GM23338 (cell line): ENCODE measurements at regions not wholly inside any gene's neighbourhood (a gene's known extent, or its start where the extent isn't known, plus 50 kb on each side); places are given as distances from the start of the nearest gene placed in this dataset.

Experiments used
- ATAC-seq: fragments of 200-7000 bp; cut with Tn5 transposase; 3 replicates; pipeline ENCODE4 v1.9.1; 2020
- DNase-seq: peaks from one replicate; pipeline ENCODE4 v3.0.0-alpha.2; 2015; ENCODE audit warnings: low spot score
- H2AFZ ChIP-seq: fragments of 200-600 bp; sonication (generic); 2 replicates; pipeline ENCODE4 v1.8.0; 2016; ENCODE audit warnings: antibody characterized with exemption, mild to moderate bottlenecking, moderate library complexity
- H3F3A ChIP-seq: fragments of 200-600 bp; sonication (generic); replicated peaks from 2 replicates; pipeline ENCODE4 v1.8.0; 2017; ENCODE audit warnings: antibody characterized with exemption, mixed run types, low read depth
- H3K27ac ChIP-seq: fragments of 200-600 bp; sonication (generic); 2 replicates; pipeline ENCODE4 v1.6.1; 2016; ENCODE audit warnings: low read depth
- H3K27me3 ChIP-seq: fragments of 200-600 bp; sonication (generic); 2 replicates; pipeline ENCODE4 v1.8.0; 2016; ENCODE audit warnings: mild to moderate bottlenecking, mixed run types, moderate library complexity; ENCODE audit not compliant: insufficient read depth
- H3K36me3 ChIP-seq: fragments of 200-600 bp; sonication (generic); 2 replicates; pipeline ENCODE4 v1.8.0; 2016; ENCODE audit warnings: mild to moderate bottlenecking; ENCODE audit not compliant: insufficient read depth
- H3K4me1 ChIP-seq: fragments of 200-600 bp; sonication (generic); 2 replicates; pipeline ENCODE4 v1.8.0; 2016; ENCODE audit warnings: mild to moderate bottlenecking, moderate library complexity; ENCODE audit not compliant: insufficient read depth
- H3K4me2 ChIP-seq: fragments of 200-600 bp; sonication (generic); 2 replicates; pipeline ENCODE4 v1.7.1; 2017; ENCODE audit warnings: mixed run types
- H3K4me3 ChIP-seq: fragments of 200-600 bp; sonication (generic); 2 replicates; pipeline ENCODE4 v1.6.1; 2016; ENCODE audit warnings: mixed run types
- H3K79me2 ChIP-seq: fragments of 200-600 bp; sonication (generic); replicated peaks from 2 replicates; pipeline ENCODE4 v1.8.0; 2017; ENCODE audit warnings: mild to moderate bottlenecking; ENCODE audit not compliant: insufficient read depth
- H3K9me2 ChIP-seq: fragments of 200-600 bp; sonication (generic); 2 replicates; pipeline ENCODE4 v1.8.0; 2017; ENCODE audit not compliant: insufficient read depth
- H4K20me1 ChIP-seq: fragments of 200-600 bp; sonication (generic); replicated peaks from 2 replicates; pipeline ENCODE4 v1.8.0; 2017; ENCODE audit warnings: mild to moderate bottlenecking; ENCODE audit not compliant: insufficient read depth
- H3K27ac Mint-ChIP-seq: 2 replicates; pipeline ENCODE4 v1.8.0; 2020; ENCODE audit warnings: inconsistent platforms, mild to moderate bottlenecking, moderate library complexity, mixed read lengths
- H3K27me3 Mint-ChIP-seq: 3 replicates; pipeline ENCODE4 v1.8.0; 2022; ENCODE audit warnings: low read depth, mild to moderate bottlenecking, moderate library complexity, mixed read lengths, inconsistent platforms; ENCODE audit not compliant: insufficient read depth, poor library complexity
- H3K36me3 Mint-ChIP-seq: 3 replicates; pipeline ENCODE4 v1.8.0; 2021; ENCODE audit warnings: low read depth, mild to moderate bottlenecking, inconsistent platforms, moderate library complexity, mixed read lengths
- H3K4me1 Mint-ChIP-seq: 3 replicates; pipeline ENCODE4 v1.8.0; 2020; ENCODE audit warnings: mild to moderate bottlenecking, inconsistent platforms, mixed read lengths
- H3K4me3 Mint-ChIP-seq: 3 replicates; pipeline ENCODE4 v1.8.0; 2021; ENCODE audit warnings: moderate library complexity, mild to moderate bottlenecking, inconsistent platforms, mixed read lengths
- H3K9me3 Mint-ChIP-seq: 3 replicates; pipeline ENCODE4 v1.8.0; 2020; ENCODE audit warnings: moderate library complexity, mild to moderate bottlenecking, inconsistent platforms, mixed read lengths
- CREB1 ChIP-seq: fragments of 250-450 bp; sonication (Bioruptor Pico); IDR thresholded peaks from 2 replicates; pipeline ENCODE4 v1.5.0; 2020; ENCODE audit warnings: low read depth, mild to moderate bottlenecking, moderate library complexity
- EZH2 ChIP-seq: fragments of 200-600 bp; sonication (generic); IDR thresholded peaks from one replicate; pipeline ENCODE4 v1.8.0; 2017; ENCODE audit warnings: antibody characterized with exemption, mild to moderate bottlenecking, low read depth; ENCODE audit not compliant: unreplicated experiment
- EZH2phosphoT487 ChIP-seq: fragments of 200-600 bp; sonication (generic); IDR thresholded peaks from one replicate; pipeline ENCODE4 v1.8.1; 2018; ENCODE audit warnings: antibody characterized with exemption; ENCODE audit not compliant: unreplicated experiment
- JUNB ChIP-seq: IDR thresholded peaks from one replicate; pipeline ENCODE4 v1.6.1; 2016; ENCODE audit warnings: antibody characterized with exemption; ENCODE audit not compliant: unreplicated experiment
- NANOG ChIP-seq: IDR thresholded peaks from 2 replicates; pipeline ENCODE4 v1.6.1; 2016; ENCODE audit warnings: antibody characterized with exemption, borderline replicate concordance
- POLR2AphosphoS5 ChIP-seq: IDR thresholded peaks from 2 replicates; pipeline ENCODE4 v1.6.1; 2016; ENCODE audit warnings: antibody characterized with exemption, low read depth
- STAT1 ChIP-seq: IDR thresholded peaks from one replicate; pipeline ENCODE4 v1.6.1; 2016; ENCODE audit warnings: antibody characterized with exemption; ENCODE audit not compliant: unreplicated experiment
- ZNF114 ChIP-seq: fragments of 250-450 bp; sonication (Bioruptor Pico); IDR thresholded peaks from 2 replicates; pipeline ENCODE4 v1.5.0; 2020; ENCODE audit warnings: mild to moderate bottlenecking, moderate library complexity
- ZNF331 ChIP-seq: fragments of 250-450 bp; sonication (Bioruptor Pico); IDR thresholded peaks from 2 replicates; pipeline ENCODE4 v1.5.0; 2020; ENCODE audit warnings: low read depth, mild to moderate bottlenecking, moderate library complexity
- TF ChIP-seq, protein P1 (sequence below): fragments of 250-450 bp; sonication (Bioruptor Pico); IDR thresholded peaks from 2 replicates; pipeline ENCODE4 v1.5.0; 2020; ENCODE audit warnings: mild to moderate bottlenecking, moderate library complexity
- TF ChIP-seq, protein P2 (sequence below): IDR thresholded peaks from one replicate; pipeline ENCODE4 v1.6.1; 2018; ENCODE audit warnings: antibody characterized with exemption; ENCODE audit not compliant: unreplicated experiment
- TF ChIP-seq, protein P3 (sequence below), 2 experiments: fragments of 200-600 bp in 1 of 2; sonication (generic) in 1 of 2; conservative IDR thresholded peaks; 2 replicates each; pipeline versions ENCODE4 v1.5.1 to v1.6.1; 2016 to 2017; ENCODE audit warnings: antibody characterized with exemption in 2 of 2, low read depth in 2 of 2, mild to moderate bottlenecking in 2 of 2, moderate library complexity in 1 of 2
- TF ChIP-seq, protein P4 (sequence below): IDR thresholded peaks from 2 replicates; pipeline ENCODE4 v1.6.1; 2016; ENCODE audit warnings: antibody characterized with exemption

DNA sequence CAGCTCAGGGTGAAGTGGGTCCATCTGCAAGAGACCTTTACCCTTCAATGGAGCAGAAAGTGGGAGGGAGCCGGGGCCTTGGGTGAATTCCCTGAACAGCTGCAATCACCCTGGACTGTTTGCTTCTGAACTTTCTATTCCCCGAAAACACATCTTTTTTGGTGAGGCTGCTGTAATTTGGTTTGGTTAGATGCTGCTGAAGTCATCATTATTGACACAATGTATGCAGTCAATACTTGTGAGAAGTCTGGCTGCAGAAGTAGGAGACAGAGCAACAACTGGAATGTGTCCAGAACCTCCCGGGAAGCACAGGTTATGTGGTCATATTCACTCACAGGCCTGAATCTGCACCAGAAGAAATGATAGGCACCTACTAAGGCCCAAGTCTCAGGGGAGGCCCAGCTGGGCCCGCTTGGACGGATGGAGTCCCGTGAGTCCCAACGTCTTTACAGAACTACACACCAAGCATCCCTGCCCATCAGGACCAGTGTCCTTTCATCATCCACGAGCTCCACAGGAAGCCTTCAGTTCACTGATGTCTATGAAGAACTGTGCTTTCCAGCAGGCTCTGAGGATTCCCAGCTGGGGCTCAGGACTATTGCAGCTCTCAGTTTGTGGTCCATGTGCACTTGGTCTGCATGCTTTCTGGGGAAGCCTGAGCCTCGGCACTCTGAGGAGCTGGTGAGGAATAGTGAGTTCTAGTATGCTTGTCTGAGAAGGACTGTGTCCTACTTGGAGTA, 177.6 kb downstream of the THBS2 start:
- Histone ChIP-seq H3K9me2 (no peaks in the 10 kb centered on the region), H4K20me1 (no peaks in the 10 kb centered on the region), H3K27ac (no peak overlapping the region), H3K79me2 (no peaks in the 10 kb centered on the region), H3K4me3 (no peak overlapping the region), H3F3A (no peaks in the 10 kb centered on the region), H3K4me1 (no peaks in the 10 kb centered on the region), H2AFZ (no peak overlapping the region; the same call in 1 of the 2 replicates), H3K27me3 (no peaks in the 10 kb centered on the region), H3K36me3 (no peaks in the 10 kb centered on the region), H3K4me2 (no peak overlapping the region)
- Mint-ChIP-seq H3K4me3 (no peak overlapping the region), H3K36me3 (no peaks in the 10 kb centered on the region), H3K4me1 (no peaks in the 10 kb centered on the region; the same call in 1 of the 3 replicates), H3K9me3 (no peaks in the 10 kb centered on the region; the same call in 2 of the 3 replicates), H3K27me3 (peaks cover 3% of the 10 kb centered on the region), H3K27ac (no peak overlapping the region)
- ATAC-seq = no peak
- DNase-seq = no peak
- no peak for TF ChIP-seq ZNF331 (CRISPR knock-in tag)
- TF ChIP-seq, protein P1, sequence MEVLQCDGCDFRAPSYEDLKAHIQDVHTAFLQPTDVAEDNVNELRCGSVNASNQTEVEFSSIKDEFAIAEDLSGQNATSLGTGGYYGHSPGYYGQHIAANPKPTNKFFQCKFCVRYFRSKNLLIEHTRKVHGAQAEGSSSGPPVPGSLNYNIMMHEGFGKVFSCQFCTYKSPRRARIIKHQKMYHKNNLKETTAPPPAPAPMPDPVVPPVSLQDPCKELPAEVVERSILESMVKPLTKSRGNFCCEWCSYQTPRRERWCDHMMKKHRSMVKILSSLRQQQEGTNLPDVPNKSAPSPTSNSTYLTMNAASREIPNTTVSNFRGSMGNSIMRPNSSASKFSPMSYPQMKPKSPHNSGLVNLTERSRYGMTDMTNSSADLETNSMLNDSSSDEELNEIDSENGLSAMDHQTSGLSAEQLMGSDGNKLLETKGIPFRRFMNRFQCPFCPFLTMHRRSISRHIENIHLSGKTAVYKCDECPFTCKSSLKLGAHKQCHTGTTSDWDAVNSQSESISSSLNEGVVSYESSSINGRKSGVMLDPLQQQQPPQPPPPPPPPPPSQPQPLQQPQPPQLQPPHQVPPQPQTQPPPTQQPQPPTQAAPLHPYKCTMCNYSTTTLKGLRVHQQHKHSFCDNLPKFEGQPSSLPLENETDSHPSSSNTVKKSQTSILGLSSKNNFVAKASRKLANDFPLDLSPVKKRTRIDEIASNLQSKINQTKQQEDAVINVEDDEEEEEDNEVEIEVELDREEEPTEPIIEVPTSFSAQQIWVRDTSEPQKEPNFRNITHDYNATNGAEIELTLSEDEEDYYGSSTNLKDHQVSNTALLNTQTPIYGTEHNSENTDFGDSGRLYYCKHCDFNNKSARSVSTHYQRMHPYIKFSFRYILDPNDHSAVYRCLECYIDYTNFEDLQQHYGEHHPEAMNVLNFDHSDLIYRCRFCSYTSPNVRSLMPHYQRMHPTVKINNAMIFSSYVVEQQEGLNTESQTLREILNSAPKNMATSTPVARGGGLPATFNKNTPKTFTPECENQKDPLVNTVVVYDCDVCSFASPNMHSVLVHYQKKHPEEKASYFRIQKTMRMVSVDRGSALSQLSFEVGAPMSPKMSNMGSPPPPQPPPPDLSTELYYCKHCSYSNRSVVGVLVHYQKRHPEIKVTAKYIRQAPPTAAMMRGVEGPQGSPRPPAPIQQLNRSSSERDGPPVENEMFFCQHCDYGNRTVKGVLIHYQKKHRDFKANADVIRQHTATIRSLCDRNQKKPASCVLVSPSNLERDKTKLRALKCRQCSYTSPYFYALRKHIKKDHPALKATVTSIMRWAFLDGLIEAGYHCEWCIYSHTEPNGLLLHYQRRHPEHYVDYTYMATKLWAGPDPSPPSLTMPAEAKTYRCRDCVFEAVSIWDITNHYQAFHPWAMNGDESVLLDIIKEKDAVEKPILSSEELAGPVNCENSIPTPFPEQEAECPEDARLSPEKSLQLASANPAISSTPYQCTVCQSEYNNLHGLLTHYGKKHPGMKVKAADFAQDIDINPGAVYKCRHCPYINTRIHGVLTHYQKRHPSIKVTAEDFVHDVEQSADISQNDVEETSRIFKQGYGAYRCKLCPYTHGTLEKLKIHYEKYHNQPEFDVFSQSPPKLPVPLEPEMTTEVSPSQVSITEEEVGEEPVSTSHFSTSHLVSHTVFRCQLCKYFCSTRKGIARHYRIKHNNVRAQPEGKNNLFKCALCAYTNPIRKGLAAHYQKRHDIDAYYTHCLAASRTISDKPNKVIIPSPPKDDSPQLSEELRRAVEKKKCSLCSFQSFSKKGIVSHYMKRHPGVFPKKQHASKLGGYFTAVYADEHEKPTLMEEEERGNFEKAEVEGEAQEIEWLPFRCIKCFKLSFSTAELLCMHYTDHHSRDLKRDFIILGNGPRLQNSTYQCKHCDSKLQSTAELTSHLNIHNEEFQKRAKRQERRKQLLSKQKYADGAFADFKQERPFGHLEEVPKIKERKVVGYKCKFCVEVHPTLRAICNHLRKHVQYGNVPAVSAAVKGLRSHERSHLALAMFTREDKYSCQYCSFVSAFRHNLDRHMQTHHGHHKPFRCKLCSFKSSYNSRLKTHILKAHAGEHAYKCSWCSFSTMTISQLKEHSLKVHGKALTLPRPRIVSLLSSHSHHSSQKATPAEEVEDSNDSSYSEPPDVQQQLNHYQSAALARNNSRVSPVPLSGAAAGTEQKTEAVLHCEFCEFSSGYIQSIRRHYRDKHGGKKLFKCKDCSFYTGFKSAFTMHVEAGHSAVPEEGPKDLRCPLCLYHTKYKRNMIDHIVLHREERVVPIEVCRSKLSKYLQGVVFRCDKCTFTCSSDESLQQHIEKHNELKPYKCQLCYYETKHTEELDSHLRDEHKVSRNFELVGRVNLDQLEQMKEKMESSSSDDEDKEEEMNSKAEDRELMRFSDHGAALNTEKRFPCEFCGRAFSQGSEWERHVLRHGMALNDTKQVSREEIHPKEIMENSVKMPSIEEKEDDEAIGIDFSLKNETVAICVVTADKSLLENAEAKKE (CRISPR knock-in tag) = no peak
- TF ChIP-seq, protein P2, sequence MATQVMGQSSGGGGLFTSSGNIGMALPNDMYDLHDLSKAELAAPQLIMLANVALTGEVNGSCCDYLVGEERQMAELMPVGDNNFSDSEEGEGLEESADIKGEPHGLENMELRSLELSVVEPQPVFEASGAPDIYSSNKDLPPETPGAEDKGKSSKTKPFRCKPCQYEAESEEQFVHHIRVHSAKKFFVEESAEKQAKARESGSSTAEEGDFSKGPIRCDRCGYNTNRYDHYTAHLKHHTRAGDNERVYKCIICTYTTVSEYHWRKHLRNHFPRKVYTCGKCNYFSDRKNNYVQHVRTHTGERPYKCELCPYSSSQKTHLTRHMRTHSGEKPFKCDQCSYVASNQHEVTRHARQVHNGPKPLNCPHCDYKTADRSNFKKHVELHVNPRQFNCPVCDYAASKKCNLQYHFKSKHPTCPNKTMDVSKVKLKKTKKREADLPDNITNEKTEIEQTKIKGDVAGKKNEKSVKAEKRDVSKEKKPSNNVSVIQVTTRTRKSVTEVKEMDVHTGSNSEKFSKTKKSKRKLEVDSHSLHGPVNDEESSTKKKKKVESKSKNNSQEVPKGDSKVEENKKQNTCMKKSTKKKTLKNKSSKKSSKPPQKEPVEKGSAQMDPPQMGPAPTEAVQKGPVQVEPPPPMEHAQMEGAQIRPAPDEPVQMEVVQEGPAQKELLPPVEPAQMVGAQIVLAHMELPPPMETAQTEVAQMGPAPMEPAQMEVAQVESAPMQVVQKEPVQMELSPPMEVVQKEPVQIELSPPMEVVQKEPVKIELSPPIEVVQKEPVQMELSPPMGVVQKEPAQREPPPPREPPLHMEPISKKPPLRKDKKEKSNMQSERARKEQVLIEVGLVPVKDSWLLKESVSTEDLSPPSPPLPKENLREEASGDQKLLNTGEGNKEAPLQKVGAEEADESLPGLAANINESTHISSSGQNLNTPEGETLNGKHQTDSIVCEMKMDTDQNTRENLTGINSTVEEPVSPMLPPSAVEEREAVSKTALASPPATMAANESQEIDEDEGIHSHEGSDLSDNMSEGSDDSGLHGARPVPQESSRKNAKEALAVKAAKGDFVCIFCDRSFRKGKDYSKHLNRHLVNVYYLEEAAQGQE = no peak
- TF ChIP-seq JUNB = no peak
- TF ChIP-seq POLR2AphosphoS5 = no peak
- no peak for TF ChIP-seq NANOG
- TF ChIP-seq EZH2 = no peak
- no peak for TF ChIP-seq CREB1 (CRISPR knock-in tag)
- no peak for TF ChIP-seq ZNF114 (CRISPR knock-in tag)
- TF ChIP-seq, protein P3, sequence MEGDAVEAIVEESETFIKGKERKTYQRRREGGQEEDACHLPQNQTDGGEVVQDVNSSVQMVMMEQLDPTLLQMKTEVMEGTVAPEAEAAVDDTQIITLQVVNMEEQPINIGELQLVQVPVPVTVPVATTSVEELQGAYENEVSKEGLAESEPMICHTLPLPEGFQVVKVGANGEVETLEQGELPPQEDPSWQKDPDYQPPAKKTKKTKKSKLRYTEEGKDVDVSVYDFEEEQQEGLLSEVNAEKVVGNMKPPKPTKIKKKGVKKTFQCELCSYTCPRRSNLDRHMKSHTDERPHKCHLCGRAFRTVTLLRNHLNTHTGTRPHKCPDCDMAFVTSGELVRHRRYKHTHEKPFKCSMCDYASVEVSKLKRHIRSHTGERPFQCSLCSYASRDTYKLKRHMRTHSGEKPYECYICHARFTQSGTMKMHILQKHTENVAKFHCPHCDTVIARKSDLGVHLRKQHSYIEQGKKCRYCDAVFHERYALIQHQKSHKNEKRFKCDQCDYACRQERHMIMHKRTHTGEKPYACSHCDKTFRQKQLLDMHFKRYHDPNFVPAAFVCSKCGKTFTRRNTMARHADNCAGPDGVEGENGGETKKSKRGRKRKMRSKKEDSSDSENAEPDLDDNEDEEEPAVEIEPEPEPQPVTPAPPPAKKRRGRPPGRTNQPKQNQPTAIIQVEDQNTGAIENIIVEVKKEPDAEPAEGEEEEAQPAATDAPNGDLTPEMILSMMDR (conservative IDR thresholded peaks at IDR 0.05; ENCODE audit: low read depth in 2 of 2) = no peak
- TF ChIP-seq STAT1 = no peak
- TF ChIP-seq, protein P4, sequence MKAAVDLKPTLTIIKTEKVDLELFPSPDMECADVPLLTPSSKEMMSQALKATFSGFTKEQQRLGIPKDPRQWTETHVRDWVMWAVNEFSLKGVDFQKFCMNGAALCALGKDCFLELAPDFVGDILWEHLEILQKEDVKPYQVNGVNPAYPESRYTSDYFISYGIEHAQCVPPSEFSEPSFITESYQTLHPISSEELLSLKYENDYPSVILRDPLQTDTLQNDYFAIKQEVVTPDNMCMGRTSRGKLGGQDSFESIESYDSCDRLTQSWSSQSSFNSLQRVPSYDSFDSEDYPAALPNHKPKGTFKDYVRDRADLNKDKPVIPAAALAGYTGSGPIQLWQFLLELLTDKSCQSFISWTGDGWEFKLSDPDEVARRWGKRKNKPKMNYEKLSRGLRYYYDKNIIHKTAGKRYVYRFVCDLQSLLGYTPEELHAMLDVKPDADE = no peak
- TF ChIP-seq EZH2phosphoT487 = no peak
